Thymus (tissue), 11 donors: ENCODE measurements at regions not wholly inside any gene's neighbourhood (a gene's known extent, or its start where the extent isn't known, plus 50 kb on each side); places are given as distances from the start of the nearest gene placed in this dataset.

Experiments used
- DNase-seq, 9 donors: peaks; one replicate each; pipeline ENCODE4 v3.0.0-alpha.2; 2013; ENCODE audit warnings: low spot score in 9 of 9, low read depth in 6 of 9, missing footprints in 1 of 9
- H3K27ac ChIP-seq, 2 donors: one replicate each; pipeline ENCODE4 v1.5.1; 2013; ENCODE audit warnings: control low read depth in 1 of 2, low read depth in 1 of 2, low read length in 1 of 2, mild to moderate bottlenecking in 1 of 2, moderate library complexity in 1 of 2
- H3K27me3 ChIP-seq, 2 donors: one replicate each; pipeline ENCODE4 v1.5.1; 2013; ENCODE audit warnings: low read length in 1 of 2; ENCODE audit not compliant: control insufficient read depth in 2 of 2, insufficient read depth in 1 of 2
- H3K36me3 ChIP-seq, 2 donors: one replicate each; pipeline ENCODE4 v1.5.1; 2013; ENCODE audit warnings: low read length in 1 of 2, mild to moderate bottlenecking in 1 of 2, moderate library complexity in 1 of 2; ENCODE audit not compliant: control insufficient read depth in 2 of 2, insufficient read depth in 2 of 2
- H3K4me1 ChIP-seq, 2 donors: one replicate each; pipeline ENCODE4 v1.5.1; 2013; ENCODE audit warnings: low read length in 2 of 2; ENCODE audit not compliant: control insufficient read depth in 2 of 2, insufficient read depth in 2 of 2
- H3K4me3 ChIP-seq, 2 donors: one replicate each; pipeline ENCODE4 v1.5.1; 2013; ENCODE audit warnings: low read length in 2 of 2, control low read depth in 1 of 2, mild to moderate bottlenecking in 1 of 2
- H3K9me3 ChIP-seq, 2 donors: one replicate each; pipeline ENCODE4 v1.5.1; 2013; ENCODE audit warnings: low read length in 1 of 2, mild to moderate bottlenecking in 1 of 2; ENCODE audit not compliant: control insufficient read depth in 2 of 2, insufficient read depth in 1 of 2
- WGBS: extraction: QIAGEN DNeasy Blood & Tissue Kit; methylation state at CpG from one replicate; pipeline ENCODE4 v1.1.7; 2013; 5-methylcytosine and 5-hydroxymethylcytosine counted together
- donor health status: healthy.

GRCh38 chr16:62565706-62566105, 529.5 kb upstream of the CDH8 start:
- H3K4me1 ChIP-seq = no peaks in the 10 kb centered on the region
- WGBS = 92% methylated on average over 1 of the region's 1 CpG
- H3K36me3 ChIP-seq = no peaks in the 10 kb centered on the region

GRCh38 chr16:62564291-62564690, 528.1 kb upstream of the CDH8 start:
- WGBS = 76% methylated on average over 2 of the region's 2 CpGs
- Histone ChIP-seq H3K4me1 (no peaks in the 10 kb centered on the region), H3K36me3 (no peaks in the 10 kb centered on the region), H3K27me3 (no peaks in the 10 kb centered on the region), H3K27ac (no peak overlapping the region), H3K4me3 (no peak overlapping the region), H3K9me3 (no peaks in the 10 kb centered on the region)
- DNase-seq = no peak

More at GRCh38 chr16:62565706-62566105, 529.5 kb upstream of the CDH8 start:
- Histone ChIP-seq H3K4me3 (no peak overlapping the region), H3K9me3 (no peaks in the 10 kb centered on the region), H3K27me3 (no peaks in the 10 kb centered on the region), H3K27ac (no peak overlapping the region)
- no peak for DNase-seq

- Histone ChIP-seq H3K27ac (no peak overlapping the region), H3K4me3 (no peak overlapping the region), H3K36me3 (no peaks in the 10 kb centered on the region), H3K4me1 (no peaks in the 10 kb centered on the region), H3K9me3 (peaks cover 0 to 5% of the 10 kb centered on the region in 2 donors), H3K27me3 (no peaks in the 10 kb centered on the region)
- no peak for DNase-seq
Observed at GRCh38 chr16:62562121-62562520, 525.9 kb upstream of the CDH8 start.

GRCh38 chr16:62549875-62550274, 513.6 kb upstream of the CDH8 start:
- DNase-seq = no peak
- H3K27me3 ChIP-seq = no peaks in the 10 kb centered on the region
- H3K4me3 ChIP-seq = no peak overlapping the region
- WGBS = 88% methylated on average over 4 of the region's 4 CpGs
- H3K4me1 ChIP-seq = no peaks in the 10 kb centered on the region
- H3K27ac ChIP-seq = no peak overlapping the region
- no peaks in the 10 kb centered on the region for H3K9me3 ChIP-seq
- H3K36me3 ChIP-seq = no peaks in the 10 kb centered on the region

GRCh38 chr16:62548095-62548494, 511.9 kb upstream of the CDH8 start:
- H3K4me1 ChIP-seq = no peaks in the 10 kb centered on the region
- H3K9me3 ChIP-seq = no peaks in the 10 kb centered on the region
- DNase-seq = no peak
- no peak overlapping the region for H3K27ac ChIP-seq
- H3K4me3 ChIP-seq = no peak overlapping the region
- no peaks in the 10 kb centered on the region for H3K27me3 ChIP-seq
- H3K36me3 ChIP-seq = no peaks in the 10 kb centered on the region
- WGBS = 86% methylated on average over 1 of the region's 1 CpG

- WGBS = 98% methylated on average over 1 of the region's 1 CpG
- Histone ChIP-seq H3K9me3 (no peaks in the 10 kb centered on the region), H3K36me3 (no peaks in the 10 kb centered on the region), H3K27me3 (no peaks in the 10 kb centered on the region), H3K4me1 (no peaks in the 10 kb centered on the region), H3K4me3 (no peak overlapping the region), H3K27ac (no peak overlapping the region)
- DNase-seq = no peak
Observed at GRCh38 chr16:62546701-62547100, 510.5 kb upstream of the CDH8 start.

GRCh38 chr16:62545039-62545438, 508.8 kb upstream of the CDH8 start:
- DNase-seq = no peak
- H3K27me3 ChIP-seq = no peaks in the 10 kb centered on the region
- H3K4me1 ChIP-seq = no peaks in the 10 kb centered on the region
- H3K4me3 ChIP-seq = no peak overlapping the region
- no peaks in the 10 kb centered on the region for H3K36me3 ChIP-seq
- H3K9me3 ChIP-seq = no peaks in the 10 kb centered on the region
- no peak overlapping the region for H3K27ac ChIP-seq

GRCh38 chr16:62543516-62543915, 507.3 kb upstream of the CDH8 start:
- DNase-seq = no peak
- Histone ChIP-seq H3K4me3 (no peak overlapping the region), H3K27me3 (no peaks in the 10 kb centered on the region), H3K4me1 (no peaks in the 10 kb centered on the region), H3K9me3 (no peaks in the 10 kb centered on the region), H3K36me3 (no peaks in the 10 kb centered on the region), H3K27ac (no peak overlapping the region)
- WGBS = 89% methylated on average over 1 of the region's 1 CpG

- Histone ChIP-seq H3K27ac (no peak overlapping the region), H3K4me3 (no peak overlapping the region), H3K27me3 (no peaks in the 10 kb centered on the region), H3K4me1 (no peaks in the 10 kb centered on the region), H3K9me3 (no peaks in the 10 kb centered on the region), H3K36me3 (no peaks in the 10 kb centered on the region)
- DNase-seq = no peak
- WGBS = 88% methylated on average over 1 of the region's 1 CpG
Observed at GRCh38 chr16:62539657-62540056, 503.4 kb upstream of the CDH8 start.

- Histone ChIP-seq H3K27me3 (no peaks in the 10 kb centered on the region), H3K4me1 (no peaks in the 10 kb centered on the region)
Observed at GRCh38 chr16:62530426-62530825, 494.2 kb upstream of the CDH8 start.

More at GRCh38 chr16:62530426-62530825, 494.2 kb upstream of the CDH8 start:
- WGBS = 89% methylated on average over 3 of the region's 3 CpGs
- Histone ChIP-seq H3K27ac (no peak overlapping the region), H3K36me3 (no peaks in the 10 kb centered on the region), H3K4me3 (no peak overlapping the region), H3K9me3 (no peaks in the 10 kb centered on the region)
- no peak for DNase-seq
